Stomach (tissue), 4 donors: ENCODE measurements at regions not wholly inside any gene's neighbourhood (a gene's known extent, or its start where the extent isn't known, plus 50 kb on each side); places are given as distances from the start of the nearest gene placed in this dataset.

Source experiments
- EP300 ChIP-seq: sonication (generic); formaldehyde crosslinking; IDR thresholded peaks from one replicate; pipeline ENCODE4 v1.6.1; 2017; ENCODE audit warnings: antibody characterized with exemption
- POLR2AphosphoS5 ChIP-seq, 3 donors: sonication (generic); formaldehyde crosslinking; IDR thresholded peaks; one replicate each; pipeline ENCODE4 v1.6.1; 2016; ENCODE audit warnings: antibody characterized with exemption in 3 of 3
- TF ChIP-seq, protein P1 (sequence below), 7 experiments: fragments of 450-650 bp in 4 of 7; fragments of 200-600 bp in 3 of 7; sonication (generic) in 3 of 7; IDR thresholded peaks; one replicate each; pipeline ENCODE4 v1.5.1; 2016 to 2019; ENCODE audit warnings: antibody characterized with exemption in 7 of 7, control low read depth in 2 of 7, mild to moderate bottlenecking in 1 of 7

DNA sequence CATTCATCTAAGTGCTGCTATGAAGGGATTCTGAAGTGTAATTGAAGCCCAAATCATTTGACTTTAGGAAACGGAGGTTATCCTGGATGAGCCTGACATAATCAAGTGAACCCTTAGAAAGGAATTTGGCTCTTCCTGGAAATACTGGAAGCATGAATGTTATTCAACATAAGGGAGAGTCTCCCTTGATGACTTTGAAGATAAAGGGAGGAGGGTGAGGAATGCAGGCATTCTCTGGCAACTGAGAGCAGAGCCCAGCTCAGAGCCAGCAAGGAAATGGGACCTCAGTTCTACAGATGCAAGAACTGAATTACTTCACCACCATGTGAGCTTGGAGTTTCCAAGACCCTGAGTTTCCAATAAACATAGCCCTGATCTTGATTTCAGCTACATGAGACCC, 168.2 kb downstream of the DLL1 start:
- no peak for TF ChIP-seq POLR2AphosphoS5 (IDR thresholded peaks at IDR 0.05)
- TF ChIP-seq, protein P1, sequence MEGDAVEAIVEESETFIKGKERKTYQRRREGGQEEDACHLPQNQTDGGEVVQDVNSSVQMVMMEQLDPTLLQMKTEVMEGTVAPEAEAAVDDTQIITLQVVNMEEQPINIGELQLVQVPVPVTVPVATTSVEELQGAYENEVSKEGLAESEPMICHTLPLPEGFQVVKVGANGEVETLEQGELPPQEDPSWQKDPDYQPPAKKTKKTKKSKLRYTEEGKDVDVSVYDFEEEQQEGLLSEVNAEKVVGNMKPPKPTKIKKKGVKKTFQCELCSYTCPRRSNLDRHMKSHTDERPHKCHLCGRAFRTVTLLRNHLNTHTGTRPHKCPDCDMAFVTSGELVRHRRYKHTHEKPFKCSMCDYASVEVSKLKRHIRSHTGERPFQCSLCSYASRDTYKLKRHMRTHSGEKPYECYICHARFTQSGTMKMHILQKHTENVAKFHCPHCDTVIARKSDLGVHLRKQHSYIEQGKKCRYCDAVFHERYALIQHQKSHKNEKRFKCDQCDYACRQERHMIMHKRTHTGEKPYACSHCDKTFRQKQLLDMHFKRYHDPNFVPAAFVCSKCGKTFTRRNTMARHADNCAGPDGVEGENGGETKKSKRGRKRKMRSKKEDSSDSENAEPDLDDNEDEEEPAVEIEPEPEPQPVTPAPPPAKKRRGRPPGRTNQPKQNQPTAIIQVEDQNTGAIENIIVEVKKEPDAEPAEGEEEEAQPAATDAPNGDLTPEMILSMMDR (IDR thresholded peaks at IDR 0.05) = no peak
- TF ChIP-seq EP300 = no peak
